Glutamatergic neuron (in vitro differentiated cells): ENCODE measurements at regions not wholly inside any gene's neighbourhood (a gene's known extent, or its start where the extent isn't known, plus 50 kb on each side); places are given as distances from the start of the nearest gene placed in this dataset.

Experiments used
- DNase-seq: peaks from one replicate; pipeline ENCODE4 v3.0.0; 2022
- H3K27ac Mint-ChIP-seq: one replicate; pipeline ENCODE4 v1.8.0; 2020; ENCODE audit warnings: mild to moderate bottlenecking, mixed read lengths, inconsistent platforms; ENCODE audit not compliant: unreplicated experiment
- H3K27me3 Mint-ChIP-seq: one replicate; pipeline ENCODE4 v1.8.0; 2020; ENCODE audit warnings: mild to moderate bottlenecking, moderate library complexity, mixed read lengths, inconsistent platforms; ENCODE audit not compliant: unreplicated experiment
- H3K36me3 Mint-ChIP-seq: one replicate; pipeline ENCODE4 v1.8.0; 2020; ENCODE audit warnings: mild to moderate bottlenecking, mixed read lengths, inconsistent platforms; ENCODE audit not compliant: unreplicated experiment
- H3K4me1 Mint-ChIP-seq: one replicate; pipeline ENCODE4 v1.8.0; 2020; ENCODE audit warnings: mild to moderate bottlenecking, low read depth, mixed read lengths, inconsistent platforms; ENCODE audit not compliant: unreplicated experiment
- H3K4me3 Mint-ChIP-seq: one replicate; pipeline ENCODE4 v1.8.0; 2020; ENCODE audit warnings: mild to moderate bottlenecking, mixed read lengths, inconsistent platforms; ENCODE audit not compliant: unreplicated experiment
- H3K9me3 Mint-ChIP-seq: one replicate; pipeline ENCODE4 v1.8.0; 2020; ENCODE audit warnings: mild to moderate bottlenecking, moderate library complexity, mixed read lengths, inconsistent platforms; ENCODE audit not compliant: unreplicated experiment
- TF ChIP-seq, protein P1 (sequence below): fragments of 200-600 bp; sonication (generic); IDR thresholded peaks from one replicate; pipeline ENCODE4 v1.5.0; 2021; ENCODE audit not compliant: partially characterized antibody, unreplicated experiment

GRCh38 chr5:53368516-53368915, 111.9 kb upstream of the FST start:
- no peak overlapping the region for H3K27ac Mint-ChIP-seq
- TF ChIP-seq, protein P1, sequence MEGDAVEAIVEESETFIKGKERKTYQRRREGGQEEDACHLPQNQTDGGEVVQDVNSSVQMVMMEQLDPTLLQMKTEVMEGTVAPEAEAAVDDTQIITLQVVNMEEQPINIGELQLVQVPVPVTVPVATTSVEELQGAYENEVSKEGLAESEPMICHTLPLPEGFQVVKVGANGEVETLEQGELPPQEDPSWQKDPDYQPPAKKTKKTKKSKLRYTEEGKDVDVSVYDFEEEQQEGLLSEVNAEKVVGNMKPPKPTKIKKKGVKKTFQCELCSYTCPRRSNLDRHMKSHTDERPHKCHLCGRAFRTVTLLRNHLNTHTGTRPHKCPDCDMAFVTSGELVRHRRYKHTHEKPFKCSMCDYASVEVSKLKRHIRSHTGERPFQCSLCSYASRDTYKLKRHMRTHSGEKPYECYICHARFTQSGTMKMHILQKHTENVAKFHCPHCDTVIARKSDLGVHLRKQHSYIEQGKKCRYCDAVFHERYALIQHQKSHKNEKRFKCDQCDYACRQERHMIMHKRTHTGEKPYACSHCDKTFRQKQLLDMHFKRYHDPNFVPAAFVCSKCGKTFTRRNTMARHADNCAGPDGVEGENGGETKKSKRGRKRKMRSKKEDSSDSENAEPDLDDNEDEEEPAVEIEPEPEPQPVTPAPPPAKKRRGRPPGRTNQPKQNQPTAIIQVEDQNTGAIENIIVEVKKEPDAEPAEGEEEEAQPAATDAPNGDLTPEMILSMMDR = no peak
- H3K4me3 Mint-ChIP-seq = no peak overlapping the region
- H3K9me3 Mint-ChIP-seq = no peaks in the 10 kb centered on the region
- no peaks in the 10 kb centered on the region for H3K36me3 Mint-ChIP-seq
- no peaks in the 10 kb centered on the region for H3K4me1 Mint-ChIP-seq
- H3K27me3 Mint-ChIP-seq = no peaks in the 10 kb centered on the region
- DNase-seq = no peak

GRCh38 chr5:53368966-53369605, 111.3 kb upstream of the FST start:
- TF ChIP-seq, protein P1 = no peak
- Mint-ChIP-seq H3K4me3 (no peak overlapping the region), H3K27ac (no peak overlapping the region), H3K9me3 (no peaks in the 10 kb centered on the region), H3K36me3 (no peaks in the 10 kb centered on the region), H3K4me1 (no peaks in the 10 kb centered on the region), H3K27me3 (no peaks in the 10 kb centered on the region)
- DNase-seq = no peak

GRCh38 chr5:53369681-53370080, 110.7 kb upstream of the FST start:
- no peak for DNase-seq
- Mint-ChIP-seq H3K4me3 (no peak overlapping the region), H3K36me3 (no peaks in the 10 kb centered on the region), H3K4me1 (no peaks in the 10 kb centered on the region), H3K9me3 (no peaks in the 10 kb centered on the region), H3K27ac (no peak overlapping the region), H3K27me3 (no peaks in the 10 kb centered on the region)
- TF ChIP-seq, protein P1 = no peak

- H3K27me3 Mint-ChIP-seq = no peaks in the 10 kb centered on the region
- no peaks in the 10 kb centered on the region for H3K36me3 Mint-ChIP-seq
- no peak overlapping the region for H3K27ac Mint-ChIP-seq
- no peaks in the 10 kb centered on the region for H3K9me3 Mint-ChIP-seq
- DNase-seq = no peak
- TF ChIP-seq, protein P1 = no peak
- H3K4me1 Mint-ChIP-seq = no peaks in the 10 kb centered on the region
- no peak overlapping the region for H3K4me3 Mint-ChIP-seq
Observed at GRCh38 chr5:53373451-53374158, 106.8 kb upstream of the FST start.

DNA sequence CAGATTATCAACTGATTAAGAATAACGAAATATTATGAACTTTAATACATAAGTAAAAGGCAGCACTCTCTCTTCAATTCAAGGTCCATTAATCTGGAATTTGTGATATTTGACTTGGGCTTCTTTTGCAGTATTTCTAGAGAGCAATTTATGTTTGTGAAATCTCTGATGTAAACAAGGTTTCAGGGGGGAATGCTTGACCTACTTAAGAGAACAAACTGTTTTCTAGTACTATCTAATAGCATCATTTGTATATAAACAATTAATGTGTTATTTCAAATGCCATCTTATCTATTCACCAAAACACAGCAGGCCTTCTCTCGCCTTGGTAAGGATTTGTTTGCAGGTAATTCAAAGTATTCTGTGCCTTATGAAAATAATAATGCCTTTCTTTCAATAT, 103.6 kb upstream of the FST start:
- no peaks in the 10 kb centered on the region for H3K9me3 Mint-ChIP-seq
- no peaks in the 10 kb centered on the region for H3K36me3 Mint-ChIP-seq
- no peaks in the 10 kb centered on the region for H3K4me1 Mint-ChIP-seq
- no peaks in the 10 kb centered on the region for H3K27me3 Mint-ChIP-seq
- no peak for DNase-seq
- H3K27ac Mint-ChIP-seq = no peak overlapping the region
- TF ChIP-seq, protein P1 = no peak
- H3K4me3 Mint-ChIP-seq = no peak overlapping the region
